Right kidney (tissue), 1 donor: ENCODE measurements at regions not wholly inside any gene's neighbourhood (a gene's known extent, or its start where the extent isn't known, plus 50 kb on each side); places are given as distances from the start of the nearest gene placed in this dataset.

ENCODE experiments used
- DNase-seq: peaks from one replicate; pipeline ENCODE4 v3.0.0-alpha.2; 2016

- no peak for DNase-seq
Observed at GRCh38 chr10:111515706-111516105, 438.9 kb downstream of the ADRA2A start.

- no peak for DNase-seq
Observed at GRCh38 chr10:111516144-111516543, 439.3 kb downstream of the ADRA2A start.

GRCh38 chr10:111522141-111522540, 445.3 kb downstream of the ADRA2A start:
- DNase-seq = no peak

- DNase-seq = no peak
Observed at GRCh38 chr10:111522551-111522950, 445.7 kb downstream of the ADRA2A start.

GRCh38 chr10:111523016-111523415, 446.2 kb downstream of the ADRA2A start:
- no peak for DNase-seq

GRCh38 chr10:111524134-111524533, 447.3 kb downstream of the ADRA2A start:
- no peak for DNase-seq

- no peak for DNase-seq
Observed at GRCh38 chr10:111525696-111526095, 448.9 kb downstream of the ADRA2A start.

GRCh38 chr10:111531690-111532089, 454.9 kb downstream of the ADRA2A start:
- no peak for DNase-seq

- no peak for DNase-seq
Observed at GRCh38 chr10:111532139-111532538, 455.3 kb downstream of the ADRA2A start.

GRCh38 chr10:111539246-111539645, 462.4 kb downstream of the ADRA2A start:
- DNase-seq = no peak

- DNase-seq = no peak
Observed at GRCh38 chr10:111543854-111544253, 467.0 kb downstream of the ADRA2A start.

- no peak for DNase-seq
Observed at GRCh38 chr10:111545861-111546605, 469.2 kb downstream of the ADRA2A start.

GRCh38 chr10:111548084-111548726, 471.4 kb downstream of the ADRA2A start:
- DNase-seq = no peak

- no peak for DNase-seq
Observed at GRCh38 chr10:111551001-111551400, 474.2 kb downstream of the ADRA2A start.

- DNase-seq = no peak
Observed at GRCh38 chr10:111556666-111557065, 479.8 kb downstream of the ADRA2A start.

GRCh38 chr10:111558211-111558610, 481.4 kb downstream of the ADRA2A start:
- no peak for DNase-seq

GRCh38 chr10:111560027-111560426, 483.2 kb downstream of the ADRA2A start:
- no peak for DNase-seq

GRCh38 chr10:111561124-111561523, 484.3 kb downstream of the ADRA2A start:
- DNase-seq = no peak

- no peak for DNase-seq
Observed at GRCh38 chr10:111565542-111565941, 488.7 kb downstream of the ADRA2A start.

GRCh38 chr10:111578076-111578475, 501.2 kb downstream of the ADRA2A start:
- DNase-seq = no peak

- no peak for DNase-seq
Observed at GRCh38 chr10:111579473-111579872, 502.6 kb downstream of the ADRA2A start.

- DNase-seq = no peak
Observed at GRCh38 chr10:111590703-111591102, 513.9 kb downstream of the ADRA2A start.

- no peak for DNase-seq
Observed at GRCh38 chr10:111593578-111593977, 516.7 kb downstream of the ADRA2A start.

- no peak for DNase-seq
Observed at GRCh38 chr10:111595173-111595572, 518.3 kb downstream of the ADRA2A start.
